Renal pelvis (tissue), 1 donor: ENCODE measurements at regions not wholly inside any gene's neighbourhood (a gene's known extent, or its start where the extent isn't known, plus 50 kb on each side); places are given as distances from the start of the nearest gene placed in this dataset.

Source experiments
- DNase-seq: peaks from one replicate; pipeline ENCODE4 v3.0.0-alpha.2; 2013

DNA sequence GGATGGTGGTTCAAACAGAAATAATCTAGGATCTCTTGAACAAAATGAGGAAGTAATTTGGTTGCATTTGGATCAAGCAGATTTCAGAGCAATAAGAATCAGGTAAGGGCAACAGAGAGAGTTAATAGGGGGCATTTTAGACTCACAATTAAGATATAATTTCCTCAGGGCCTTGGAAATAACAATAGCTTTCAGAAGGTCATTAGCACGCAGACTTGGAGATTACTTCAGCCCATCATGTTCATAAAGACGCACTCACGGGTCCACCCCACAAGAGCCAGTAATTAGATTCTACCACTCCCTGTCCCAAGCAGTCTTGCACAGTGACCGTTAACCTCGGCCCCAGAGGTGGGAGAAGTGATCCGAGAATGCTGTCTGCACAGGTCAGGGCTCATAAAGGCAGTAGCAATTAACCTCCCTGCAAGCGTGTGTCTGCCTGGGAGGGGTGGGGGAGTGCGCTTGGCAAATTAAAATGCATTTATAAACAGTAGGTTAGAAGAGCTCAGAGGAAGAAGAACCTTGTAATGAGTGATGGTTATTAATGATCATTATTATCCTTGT, 125.7 kb upstream of the CCDC196 start:
- DNase-seq = peak; percentile 35

DNA sequence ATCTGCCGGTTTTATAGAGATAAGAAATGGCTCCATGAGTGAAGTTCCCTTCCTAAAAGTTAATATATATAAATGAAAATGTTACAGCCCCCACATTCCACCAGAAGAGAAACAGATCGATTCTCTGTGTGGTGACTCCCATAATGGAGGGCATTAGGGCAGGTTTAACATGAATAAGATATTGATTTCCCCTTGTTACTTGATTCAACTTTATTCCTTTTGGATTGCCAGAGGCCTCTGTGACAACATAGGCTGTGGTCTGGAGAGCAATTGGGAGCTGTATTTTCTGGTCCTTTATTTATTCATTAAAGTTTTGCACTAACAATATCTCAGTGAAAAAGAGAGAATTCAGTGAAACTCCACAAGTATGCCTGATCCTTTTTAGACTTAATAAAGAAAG, 125.2 kb upstream of the CCDC196 start:
- no peak for DNase-seq

DNA sequence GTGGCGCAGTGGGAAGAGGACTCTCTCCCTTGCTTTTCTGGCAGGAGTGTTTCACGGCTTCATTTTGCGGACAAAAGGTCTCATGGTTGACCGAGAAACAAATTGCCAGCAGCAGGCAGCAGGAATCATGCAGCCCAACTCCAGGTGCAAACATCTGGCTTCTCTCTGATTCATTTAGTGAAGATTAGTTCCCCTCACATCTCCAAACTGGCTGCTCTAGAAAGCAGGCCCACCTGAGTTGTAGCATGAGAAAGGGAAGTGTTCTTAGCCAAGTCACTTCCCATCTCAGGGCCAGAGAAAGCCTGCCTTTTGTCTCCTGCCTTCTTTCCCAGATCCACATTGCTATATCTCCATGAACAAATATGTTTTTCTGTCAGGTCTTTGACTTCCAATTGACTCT, 120.8 kb upstream of the CCDC196 start:
- no peak for DNase-seq

GRCh38 chr14:66369157-66369697, 116.9 kb upstream of the CCDC196 start:
- DNase-seq = no peak

DNA sequence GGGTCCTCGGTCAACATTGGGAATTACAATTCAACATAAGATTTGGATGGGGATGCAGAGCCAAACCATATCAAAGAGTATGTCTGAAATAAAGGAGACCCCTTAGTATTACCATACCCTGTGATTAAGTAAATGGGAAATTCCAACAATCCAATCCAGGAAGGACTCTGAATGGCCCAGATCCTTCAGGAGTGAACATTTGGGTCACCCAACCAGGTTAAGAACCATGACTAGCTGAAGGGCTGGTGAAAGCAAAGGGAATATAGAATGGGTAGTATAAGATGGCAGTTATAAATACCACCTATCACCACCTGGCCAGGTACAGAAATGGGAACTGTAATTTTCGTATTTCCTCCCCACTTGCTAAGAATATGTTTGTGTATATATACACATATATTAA, 114.4 kb upstream of the CCDC196 start:
- no peak for DNase-seq

DNA sequence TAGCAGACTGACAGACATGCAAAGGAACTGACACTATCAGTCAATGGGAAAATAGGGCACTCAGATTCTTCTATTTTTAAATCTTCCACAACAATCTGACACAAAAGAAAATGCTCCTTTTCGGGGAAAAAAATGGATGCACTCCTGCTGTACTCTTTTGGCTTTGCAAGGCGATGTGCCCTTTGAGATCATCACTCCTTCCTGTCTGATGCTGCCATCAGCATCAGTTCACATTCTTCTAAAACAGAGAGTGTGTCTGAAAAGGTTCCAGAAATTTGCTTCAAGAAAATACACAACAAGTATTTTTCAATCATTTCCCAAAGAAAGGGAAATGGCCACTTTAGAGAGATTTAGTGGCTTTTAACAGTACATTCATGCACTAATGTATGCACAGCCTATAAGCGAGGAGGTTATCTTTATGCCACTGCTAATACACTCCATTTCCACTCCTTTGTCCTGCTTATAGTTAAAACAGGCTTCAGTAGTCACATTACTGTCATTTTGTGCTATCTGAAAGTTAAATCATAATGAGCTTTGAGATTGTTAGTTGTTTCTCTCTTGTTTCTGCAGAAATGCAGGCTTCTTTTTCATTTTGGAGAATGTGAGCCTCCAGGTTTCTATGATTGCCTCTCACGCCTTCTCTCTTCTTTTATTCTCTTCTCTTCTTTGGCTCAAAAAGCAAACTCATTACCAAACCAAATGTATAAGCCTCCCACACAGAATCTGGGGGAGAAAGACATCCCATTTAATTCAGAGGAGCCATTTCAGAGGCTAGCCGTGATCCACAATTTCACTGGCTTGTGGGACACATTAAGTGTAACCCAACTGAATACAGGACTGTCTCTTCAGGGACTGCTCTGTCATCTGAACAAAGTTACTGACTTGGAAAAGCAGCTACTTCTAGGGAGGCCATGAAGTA, 110.9 kb upstream of the CCDC196 start:
- DNase-seq = no peak

- no peak for DNase-seq
Observed at GRCh38 chr14:66377574-66377973, 108.6 kb upstream of the CCDC196 start.

DNA sequence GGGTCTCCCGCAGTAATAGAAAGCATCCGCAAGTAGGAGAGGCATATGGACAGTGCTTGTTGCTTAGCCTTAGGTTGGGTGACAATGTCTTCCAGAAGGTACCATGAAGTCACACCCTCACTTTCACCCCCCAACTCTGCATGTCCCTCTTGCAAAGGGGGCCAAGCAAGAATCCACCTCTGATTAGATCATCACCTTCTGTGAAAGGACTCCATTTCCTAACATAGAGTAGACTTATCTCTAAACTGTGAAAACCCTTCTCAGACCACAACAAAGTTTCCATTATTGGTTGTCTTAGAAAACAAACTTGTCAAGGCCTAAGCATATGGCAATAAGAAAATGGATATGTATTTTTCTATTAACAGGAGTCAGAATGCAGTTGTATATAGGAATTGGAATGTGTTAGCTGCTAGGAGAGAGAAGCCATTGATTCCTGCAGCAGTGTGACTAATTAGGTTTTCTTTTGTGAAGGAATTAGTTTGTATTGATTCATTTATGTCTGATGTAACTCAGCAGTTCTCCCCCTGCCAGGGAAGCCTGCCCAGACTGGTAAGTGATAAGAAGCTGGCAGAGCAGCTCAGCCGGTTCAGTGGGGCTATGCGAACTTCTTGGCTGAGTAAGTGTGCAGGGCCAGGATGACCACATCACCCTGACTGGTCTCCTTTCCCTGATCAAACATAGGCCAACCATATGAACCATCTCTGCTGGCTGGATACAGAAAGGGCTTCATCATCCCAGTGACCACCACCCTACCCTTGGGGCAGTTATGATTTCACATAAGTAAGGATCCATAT, 107.3 kb upstream of the CCDC196 start:
- no peak for DNase-seq

GRCh38 chr14:66380143-66380542, 106.0 kb upstream of the CCDC196 start:
- DNase-seq = no peak

GRCh38 chr14:66381755-66382154, 104.4 kb upstream of the CCDC196 start:
- no peak for DNase-seq

GRCh38 chr14:66383257-66383656, 102.9 kb upstream of the CCDC196 start:
- DNase-seq = peak; percentile 47

DNA sequence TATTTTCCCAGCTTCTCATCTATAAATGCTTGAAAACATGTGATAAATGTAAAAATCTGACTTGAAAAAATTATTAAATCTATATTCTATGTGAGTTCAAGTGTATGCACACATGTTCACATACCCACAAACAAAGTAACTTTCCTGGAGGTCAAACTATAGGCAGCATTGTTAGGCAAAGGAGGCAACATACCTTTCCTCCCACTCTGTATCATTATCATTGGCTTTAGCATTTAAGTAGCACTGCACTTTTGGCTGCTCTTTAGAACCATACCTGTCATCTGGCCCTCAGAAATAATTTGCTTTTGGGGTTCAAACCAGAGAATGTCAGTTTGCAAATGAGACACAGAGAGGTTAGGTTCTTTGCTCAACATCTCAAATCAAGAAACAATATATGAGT, 102.4 kb upstream of the CCDC196 start:
- no peak for DNase-seq

- DNase-seq = no peak
Observed at GRCh38 chr14:66388516-66388915, 97.7 kb upstream of the CCDC196 start.

DNA sequence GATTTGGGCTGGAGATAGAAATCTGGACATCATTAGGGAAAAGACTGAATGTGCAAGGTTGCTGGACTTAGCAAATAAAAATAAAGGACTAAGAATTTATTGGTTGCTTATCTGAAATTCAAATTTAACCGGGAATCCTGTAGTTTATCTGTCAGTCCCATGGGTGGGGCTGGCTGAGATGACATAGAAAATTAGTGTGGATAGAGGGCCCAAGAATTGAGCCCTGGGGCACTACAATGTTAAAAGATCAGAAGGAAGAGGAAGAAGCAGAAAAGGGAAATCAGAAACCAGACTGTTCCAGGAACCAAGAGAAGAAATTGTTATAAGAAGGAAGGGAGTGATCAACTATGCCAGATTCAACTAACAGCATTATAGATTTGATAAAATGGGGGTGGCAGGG, 96.7 kb upstream of the CCDC196 start:
- no peak for DNase-seq

- no peak for DNase-seq
Observed at GRCh38 chr14:66395300-66395699, 90.9 kb upstream of the CCDC196 start.

DNA sequence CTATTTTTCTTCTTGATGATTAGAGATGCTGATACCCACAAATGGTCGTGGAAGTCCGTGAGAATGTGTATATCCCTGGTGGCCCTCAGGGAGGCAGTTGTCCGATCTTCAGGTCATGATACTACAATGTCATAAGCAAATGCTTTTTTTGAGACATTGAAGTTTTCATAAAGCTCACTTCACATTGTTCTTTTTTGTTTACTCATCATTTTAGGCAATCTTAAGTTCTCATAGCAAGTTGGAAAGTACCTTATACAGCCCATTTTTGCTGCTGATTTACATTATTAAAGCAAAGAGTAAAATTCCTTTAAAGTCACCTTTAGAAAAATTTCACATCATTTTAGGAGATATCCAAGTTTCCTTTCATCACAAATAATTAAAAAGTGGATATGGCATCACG, 90.0 kb upstream of the CCDC196 start:
- DNase-seq = no peak

DNA sequence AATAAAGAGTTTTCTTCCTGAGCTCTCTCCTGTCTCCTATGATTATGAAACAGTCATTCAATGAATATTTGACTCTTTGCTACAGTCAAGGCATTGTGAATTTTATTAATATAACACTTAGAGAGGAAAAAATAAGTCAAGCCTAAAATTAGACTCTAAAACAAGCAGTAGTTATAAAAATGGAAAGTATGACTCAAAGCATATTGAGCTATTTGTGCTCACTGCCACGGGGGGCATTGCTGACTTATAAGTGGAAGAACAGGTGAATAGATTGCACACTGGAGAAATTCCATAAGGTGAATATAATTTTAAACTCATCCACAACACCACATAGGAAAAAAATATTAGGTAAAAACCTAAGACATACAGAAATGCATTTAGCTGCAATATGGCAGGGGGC, 87.7 kb upstream of the CCDC196 start:
- no peak for DNase-seq

GRCh38 chr14:66401449-66402095, 84.6 kb upstream of the CCDC196 start:
- DNase-seq = no peak

DNA sequence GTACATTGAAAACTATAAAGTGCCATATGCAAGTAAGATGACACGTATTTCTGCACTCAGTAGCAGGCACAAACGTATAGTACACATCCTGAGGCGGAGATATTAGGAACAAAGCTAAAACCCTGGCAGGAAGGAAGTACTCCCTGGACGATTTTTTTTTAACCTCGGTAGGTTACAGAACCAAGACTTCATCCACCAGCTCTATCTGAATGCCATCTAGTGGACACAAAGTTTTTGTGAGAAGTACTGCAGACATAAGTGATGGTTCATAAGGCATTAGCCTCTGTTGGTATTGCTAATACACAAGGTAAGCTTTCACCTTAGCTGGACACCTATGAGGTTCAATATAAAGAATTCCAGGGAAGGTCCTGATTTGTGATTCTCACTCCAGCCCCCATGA, 83.0 kb upstream of the CCDC196 start:
- DNase-seq = no peak

DNA sequence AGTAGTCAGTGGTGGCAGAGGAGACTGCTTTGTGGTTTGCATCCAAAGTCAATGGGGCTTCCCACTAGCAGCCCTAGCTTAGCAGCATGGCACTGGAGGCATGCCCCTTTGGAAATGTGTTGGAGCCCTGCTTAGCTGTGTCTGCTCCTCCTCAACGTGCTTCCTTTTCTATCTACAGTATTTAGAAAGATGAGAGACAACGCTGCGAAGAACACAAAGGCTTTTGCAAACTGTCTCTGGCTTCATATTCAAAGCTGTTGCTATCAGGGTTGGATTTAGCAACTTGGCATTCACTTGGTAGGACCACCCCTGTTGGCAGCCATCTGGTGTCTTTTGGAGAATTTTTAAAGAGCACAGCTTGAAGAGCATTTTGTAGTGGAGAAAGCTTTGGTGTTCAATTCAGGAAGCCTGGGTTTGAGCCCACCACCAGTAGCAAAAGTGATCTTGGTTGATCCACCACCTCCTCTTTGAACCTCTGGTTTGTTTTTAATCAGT, 82.1 kb upstream of the CCDC196 start:
- no peak for DNase-seq

GRCh38 chr14:66405158-66405557, 81.0 kb upstream of the CCDC196 start:
- DNase-seq = no peak

GRCh38 chr14:66413901-66414300, 72.3 kb upstream of the CCDC196 start:
- no peak for DNase-seq
